ENCODE measurements at regions not wholly inside any gene's neighbourhood (a gene's known extent, or its start where the extent isn't known, plus 50 kb on each side); places are given as distances from the start of the nearest gene placed in this dataset.

DNA sequence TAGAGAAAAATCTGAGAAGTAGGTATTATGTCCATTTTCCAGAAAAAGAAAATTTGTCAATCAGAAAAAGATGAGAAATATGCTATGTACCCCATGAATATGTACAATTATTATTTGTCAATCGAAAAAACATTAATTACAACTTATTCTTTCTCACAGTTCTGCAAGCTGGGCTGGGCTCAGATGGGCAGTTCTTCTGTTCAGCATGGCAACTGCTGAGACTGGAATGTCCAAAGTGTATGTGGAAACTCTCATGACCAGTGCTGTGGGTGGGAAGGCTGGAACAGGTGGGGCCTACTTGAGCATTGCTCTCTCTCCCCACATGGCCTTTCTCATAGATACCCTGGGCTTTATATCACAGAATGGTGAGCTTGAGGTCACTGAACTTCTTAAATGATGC is 450.3 kb upstream of the TBX3 start:
- no peak overlapping the region for H3K4me3 ChIP-seq
- no peaks in the 10 kb centered on the region for H3K36me3 ChIP-seq (ENCODE audit: control insufficient read depth, insufficient read depth, low read length)
- H3K4me1 ChIP-seq (replicated peaks in 1 of 2; ENCODE audit: control insufficient read depth in 2 of 2, insufficient read depth in 2 of 2, low read length in 2 of 2), result no peaks in the 10 kb centered on the region
- no peak overlapping the region for H3K4me2 ChIP-seq (ENCODE audit: insufficient read depth, low read length)
- ATAC-seq (no peak), DNase-seq (ENCODE audit: extremely low read depth in 1 of 4, low spot score in 3 of 4) (no peak), FAIRE-seq (no peak)
- intact Hi-C loops (cut with micrococcal nuclease), result no loop called here
- ChIA-PET CTCF (ENCODE audit: low intra/inter-chr PET ratio) (no interaction called here), POLR2A (no interaction called here)
- H3K27me3 ChIP-seq (ENCODE audit: control insufficient read depth in 2 of 2, insufficient read depth in 2 of 2, low read length in 2 of 2), result no peaks in the 10 kb centered on the region; a peak in 1 of 5 replicates
- H2AFZ ChIP-seq (ENCODE audit: low read depth, low read length), result no peak overlapping the region
- no peaks in the 10 kb centered on the region for H4K20me1 ChIP-seq (replicated peaks; ENCODE audit: control insufficient read depth, insufficient read depth, low read length)
- no peak overlapping the region for H3K27ac ChIP-seq (ENCODE audit: extremely low read depth, low read depth, low read length)
- BruUV-seq (replicated peaks), result no TSS peak
- H3K9ac ChIP-seq (ENCODE audit: insufficient read depth in 1 of 2, low read depth in 2 of 2, low read length in 2 of 2), result no peak overlapping the region
- no peaks in the 10 kb centered on the region for H3K9me3 ChIP-seq (replicated peaks; ENCODE audit: control insufficient read depth, insufficient read depth, low read depth, low read length)
- TF ChIP-seq TAF7 (tag; IDR thresholded peaks at IDR 0.05), result no peak
- TF ChIP-seq ZNF79 (CRISPR knock-in tag; IDR thresholded peaks at IDR 0.05; ENCODE audit: low read depth), result no peak
- TF ChIP-seq ZNF263 (CRISPR knock-in tag; IDR thresholded peaks at IDR 0.05; ENCODE audit: borderline replicate concordance), result no peak
- no peaks in the 10 kb centered on the region for H3K9me1 ChIP-seq (ENCODE audit: control insufficient read depth, insufficient read depth, low read length)
- no peaks in the 10 kb centered on the region for H3K79me2 ChIP-seq (ENCODE audit: control insufficient read depth, insufficient read depth, low read length)
- in situ Hi-C loops (cut with MboI), result no loop called here
- WGBS (ENCODE audit: insufficient coverage, low coverage, missing lambda C conversion rate), result 0% methylated on average over 1 of the region's 1 CpG

DNA sequence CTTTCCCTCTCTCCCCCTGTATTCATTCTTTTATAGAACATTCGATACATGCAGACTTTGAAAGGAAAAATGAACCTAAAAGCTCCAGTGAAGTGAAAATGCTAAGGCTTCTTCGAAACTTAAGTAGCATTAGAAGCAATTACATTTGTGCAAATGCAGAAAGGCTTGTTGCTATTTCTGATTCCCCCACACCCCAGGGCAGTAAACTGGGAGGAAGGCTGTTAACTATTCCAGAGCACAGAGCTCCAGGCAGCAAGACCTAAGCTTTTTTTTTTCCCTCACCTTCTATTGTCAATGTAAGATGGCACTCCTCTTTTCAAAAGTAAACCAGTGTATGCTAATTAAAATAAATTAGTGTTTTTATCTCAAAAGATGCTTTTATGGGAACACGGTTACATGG is 448.9 kb upstream of the TBX3 start:
- H4K20me1 ChIP-seq (replicated peaks; ENCODE audit: control insufficient read depth, insufficient read depth, low read length), result no peaks in the 10 kb centered on the region
- no peaks in the 10 kb centered on the region for H3K36me3 ChIP-seq (ENCODE audit: control insufficient read depth, insufficient read depth, low read length)
- H3K9ac ChIP-seq (ENCODE audit: insufficient read depth in 1 of 2, low read depth in 2 of 2, low read length in 2 of 2), result no peak overlapping the region
- WGBS (ENCODE audit: insufficient coverage, low coverage, missing lambda C conversion rate), result 0% methylated on average over 3 of the region's 3 CpGs
- H3K4me3 ChIP-seq, result no peak overlapping the region
- FAIRE-seq (no peak), ATAC-seq (no peak), DNase-seq (ENCODE audit: extremely low read depth in 1 of 4, low spot score in 3 of 4) (no peak)
- CTCF ChIA-PET (ENCODE audit: low intra/inter-chr PET ratio), result interaction anchor here (0.6 kb wide), 1 partner anchor 255 kb away, joined by 3 read pairs; no protein-coding TSS in a partner anchor
- H3K79me2 ChIP-seq (ENCODE audit: control insufficient read depth, insufficient read depth, low read length), result no peaks in the 10 kb centered on the region
- H3K4me2 ChIP-seq (ENCODE audit: insufficient read depth, low read length), result no peak overlapping the region
- POLR2A ChIA-PET, result no interaction called here
- no peaks in the 10 kb centered on the region; a peak in 1 of 5 replicates for H3K27me3 ChIP-seq (ENCODE audit: control insufficient read depth in 2 of 2, insufficient read depth in 2 of 2, low read length in 2 of 2)
- H3K4me1 ChIP-seq (replicated peaks in 1 of 2; ENCODE audit: control insufficient read depth in 2 of 2, insufficient read depth in 2 of 2, low read length in 2 of 2), result no peaks in the 10 kb centered on the region
- H2AFZ ChIP-seq (ENCODE audit: low read depth, low read length), result no peak overlapping the region
- no peaks in the 10 kb centered on the region for H3K9me1 ChIP-seq (ENCODE audit: control insufficient read depth, insufficient read depth, low read length)
- intact Hi-C loops (cut with micrococcal nuclease), result no loop called here
- no peak overlapping the region for H3K27ac ChIP-seq (ENCODE audit: extremely low read depth, low read depth, low read length)
- BruUV-seq (replicated peaks), result no TSS peak
- in situ Hi-C loops (cut with MboI), result no loop called here
- no peaks in the 10 kb centered on the region for H3K9me3 ChIP-seq (replicated peaks; ENCODE audit: control insufficient read depth, insufficient read depth, low read depth, low read length)
- no peak for TF ChIP-seq ZBTB8A (IDR thresholded peaks at IDR 0.05; ENCODE audit: partially characterized antibody)
- TF ChIP-seq ZNF551 (CRISPR knock-in tag; IDR thresholded peaks at IDR 0.05), result no peak
- no peak for TF ChIP-seq OTX1 (CRISPR knock-in tag; IDR thresholded peaks at IDR 0.05)
- TF ChIP-seq, protein P1, sequence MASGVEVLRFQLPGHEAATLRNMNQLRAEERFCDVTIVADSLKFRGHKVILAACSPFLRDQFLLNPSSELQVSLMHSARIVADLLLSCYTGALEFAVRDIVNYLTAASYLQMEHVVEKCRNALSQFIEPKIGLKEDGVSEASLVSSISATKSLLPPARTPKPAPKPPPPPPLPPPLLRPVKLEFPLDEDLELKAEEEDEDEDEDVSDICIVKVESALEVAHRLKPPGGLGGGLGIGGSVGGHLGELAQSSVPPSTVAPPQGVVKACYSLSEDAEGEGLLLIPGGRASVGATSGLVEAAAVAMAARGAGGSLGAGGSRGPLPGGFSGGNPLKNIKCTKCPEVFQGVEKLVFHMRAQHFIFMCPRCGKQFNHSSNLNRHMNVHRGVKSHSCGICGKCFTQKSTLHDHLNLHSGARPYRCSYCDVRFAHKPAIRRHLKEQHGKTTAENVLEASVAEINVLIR (CRISPR knock-in tag; IDR thresholded peaks at IDR 0.05), result no peak
- no peak for TF ChIP-seq HDAC6 (IDR thresholded peaks at IDR 0.05; ENCODE audit: low read depth, low read length)
- no peak for TF ChIP-seq ZNF311 (CRISPR knock-in tag; IDR thresholded peaks at IDR 0.05)
- TF ChIP-seq RBM39 (optimal IDR thresholded peaks at IDR 0.05; ENCODE audit: low read depth, low read length), result no peak
- TF ChIP-seq, protein P2, sequence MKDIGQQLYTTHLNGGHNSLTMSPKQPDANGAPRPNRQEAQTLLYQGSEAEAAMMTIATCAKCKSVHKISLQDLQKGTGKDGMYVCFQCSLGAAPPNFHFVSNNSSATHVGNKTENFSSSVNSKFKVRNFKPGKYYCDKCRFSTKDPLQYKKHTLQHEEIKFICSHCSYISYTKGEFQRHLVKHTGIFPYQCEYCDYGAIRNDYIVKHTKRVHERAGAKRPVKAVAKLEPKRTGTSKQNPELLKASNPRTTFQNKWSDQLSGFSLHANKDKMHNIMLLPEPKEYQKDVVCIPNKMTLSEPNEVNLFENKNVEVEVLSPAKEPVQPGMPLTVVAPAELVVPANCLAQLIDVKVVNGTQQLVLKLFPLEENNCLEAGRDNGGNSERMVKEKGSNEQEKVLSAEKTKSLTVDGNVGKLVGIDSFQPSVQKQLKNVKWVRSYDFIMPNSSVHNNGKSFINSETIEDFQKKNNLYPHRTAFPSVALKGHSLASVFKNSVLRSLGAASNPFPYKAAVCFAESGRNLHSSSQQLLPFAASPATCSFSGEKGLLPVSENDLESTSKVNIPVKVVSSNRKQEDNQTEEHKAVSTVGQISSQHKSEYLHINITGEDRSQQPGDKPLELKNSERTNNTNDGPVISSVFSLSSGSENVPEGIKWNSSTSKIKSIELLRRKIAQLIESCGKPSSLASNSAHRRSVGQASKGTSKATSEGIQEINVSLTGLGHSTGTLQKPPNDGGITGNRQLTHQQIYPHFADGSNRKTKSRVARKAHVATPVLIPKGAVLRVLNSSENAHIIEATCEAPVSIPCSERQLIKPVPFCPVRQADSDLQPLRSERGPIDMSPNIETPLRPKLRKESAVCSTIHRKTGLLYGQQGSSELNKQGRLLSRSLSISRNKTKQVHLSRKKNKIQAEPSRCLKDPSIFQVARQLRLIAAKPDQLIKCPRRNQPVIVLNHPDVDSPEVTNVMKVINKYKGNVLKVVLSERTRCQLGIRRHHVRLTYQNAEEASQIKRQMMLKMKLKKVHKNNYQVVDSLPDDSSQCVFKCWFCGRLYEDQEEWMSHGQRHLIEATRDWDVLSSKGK (CRISPR knock-in tag; IDR thresholded peaks at IDR 0.05), result no peak
- no peak for TF ChIP-seq NFE2 (IDR thresholded peaks at IDR 0.05; ENCODE audit: low read depth)
- TF ChIP-seq DNMT1 (IDR thresholded peaks at IDR 0.05), result no peak
- no peak for TF ChIP-seq HIVEP1 (CRISPR knock-in tag; IDR thresholded peaks at IDR 0.05)
- TF ChIP-seq NFYB (IDR thresholded peaks at IDR 0.05; ENCODE audit: extremely low read depth, insufficient read length), result no peak

Data from K562 (cell line).